HepG2 (cell line): ENCODE measurements at regions not wholly inside any gene's neighbourhood (a gene's known extent, or its start where the extent isn't known, plus 50 kb on each side); places are given as distances from the start of the nearest gene placed in this dataset.

Experiments
- ATF2 ChIP-seq: sonication (generic); formaldehyde crosslinking; IDR thresholded peaks from 2 replicates; pipeline ENCODE4 v1.4.0; 2020; ENCODE audit warnings: missing genetic modification reagents
- ZNF318 ChIP-seq: sonication (generic); formaldehyde crosslinking; IDR thresholded peaks from 2 replicates; pipeline ENCODE4 v1.4.0; 2020; ENCODE audit warnings: mild to moderate bottlenecking, missing genetic modification reagents

GRCh38 chr3:40827226-40827625 lies 302.5 kb downstream of the ZNF621 start (continued):
- TF ChIP-seq ZNF318 (CRISPR knock-in tag), result no peak
- TF ChIP-seq ATF2 (CRISPR knock-in tag), result no peak
- TF ChIP-seq, all 625 proteins: peak for 0
